Ishikawa (cell line): ENCODE measurements at regions not wholly inside any gene's neighbourhood (a gene's known extent, or its start where the extent isn't known, plus 50 kb on each side); places are given as distances from the start of the nearest gene placed in this dataset.

ENCODE experiments used
- CEBPB ChIP-seq: IDR thresholded peaks from 2 replicates; pipeline ENCODE4 v1.6.1; 2012
- CREB1 ChIP-seq: IDR thresholded peaks from 2 replicates; pipeline ENCODE4 v1.6.1; 2012; ENCODE audit warnings: low read depth
- EGR1 ChIP-seq: IDR thresholded peaks from 2 replicates; pipeline ENCODE4 v1.6.1; 2012
- EP300 ChIP-seq: IDR thresholded peaks from 2 replicates; pipeline ENCODE4 v1.6.1; 2012; ENCODE audit warnings: borderline replicate concordance
- FOXM1 ChIP-seq: IDR thresholded peaks from 2 replicates; pipeline ENCODE4 v1.6.1; 2012; ENCODE audit warnings: low read depth, borderline replicate concordance
- MAX ChIP-seq: IDR thresholded peaks from 2 replicates; pipeline ENCODE4 v1.6.1; 2012
- NFIC ChIP-seq: IDR thresholded peaks from 2 replicates; pipeline ENCODE4 v1.6.1; 2012
- RAD21 ChIP-seq: IDR thresholded peaks from 2 replicates; pipeline ENCODE4 v1.6.1; 2012; ENCODE audit warnings: low read depth
- REST ChIP-seq: IDR thresholded peaks from 2 replicates; pipeline ENCODE4 v1.6.1; 2012; ENCODE audit warnings: low read depth, mild to moderate bottlenecking
- TAF1 ChIP-seq: IDR thresholded peaks from 2 replicates; pipeline ENCODE4 v1.6.1; 2012; ENCODE audit warnings: low read depth, mild to moderate bottlenecking
- TCF12 ChIP-seq: IDR thresholded peaks from 2 replicates; pipeline ENCODE4 v1.6.1; 2012; ENCODE audit warnings: low read depth
- TEAD4 ChIP-seq: IDR thresholded peaks from 2 replicates; pipeline ENCODE4 v1.6.1; 2012
- USF1 ChIP-seq: IDR thresholded peaks from 2 replicates; pipeline ENCODE4 v1.6.1; 2012
- YY1 ChIP-seq: IDR thresholded peaks from 2 replicates; pipeline ENCODE4 v1.6.1; 2012; ENCODE audit warnings: low read depth
- ZBTB7A ChIP-seq: IDR thresholded peaks from 2 replicates; pipeline ENCODE4 v1.6.1; 2012; ENCODE audit warnings: low read depth

GRCh38 chr9:17862629-17863028 is 283.8 kb downstream of the SH3GL2 start:
- no peak for TF ChIP-seq MAX
- no peak for TF ChIP-seq ZBTB7A
- TF ChIP-seq TEAD4, result no peak
- TF ChIP-seq RAD21, result no peak
- TF ChIP-seq TAF1, result no peak
- TF ChIP-seq NFIC, result no peak
- TF ChIP-seq CREB1, result no peak
- no peak for TF ChIP-seq YY1
- TF ChIP-seq EP300, result no peak
- TF ChIP-seq EGR1, result no peak
- no peak for TF ChIP-seq CEBPB
- TF ChIP-seq FOXM1, result no peak
- no peak for TF ChIP-seq USF1
- TF ChIP-seq TCF12, result no peak
- no peak for TF ChIP-seq REST

GRCh38 chr9:17863213-17863883 is 284.5 kb downstream of the SH3GL2 start:
- TF ChIP-seq EGR1, result no peak

- TF ChIP-seq YY1, result no peak
- no peak for TF ChIP-seq MAX
- no peak for TF ChIP-seq ZBTB7A
- TF ChIP-seq RAD21, result no peak
- no peak for TF ChIP-seq NFIC
- TF ChIP-seq TCF12, result no peak
- TF ChIP-seq FOXM1, result no peak
- no peak for TF ChIP-seq REST
Measured at GRCh38 chr9:17863924-17864323, 285.1 kb downstream of the SH3GL2 start.

GRCh38 chr9:17864951-17865350 is 286.1 kb downstream of the SH3GL2 start:
- no peak for TF ChIP-seq ZBTB7A
- TF ChIP-seq REST, result no peak
- no peak for TF ChIP-seq TEAD4
- TF ChIP-seq TCF12, result no peak
- TF ChIP-seq RAD21, result no peak

- TF ChIP-seq ZBTB7A, result no peak
- TF ChIP-seq YY1, result no peak
- no peak for TF ChIP-seq RAD21
- TF ChIP-seq REST, result no peak
- no peak for TF ChIP-seq TAF1
- TF ChIP-seq CEBPB, result no peak
- no peak for TF ChIP-seq NFIC
- TF ChIP-seq TCF12, result no peak
- TF ChIP-seq CREB1, result no peak
- TF ChIP-seq TEAD4, result no peak
- no peak for TF ChIP-seq EP300
Measured at GRCh38 chr9:17865881-17866280, 287.0 kb downstream of the SH3GL2 start.
